ENCODE measurements at regions not wholly inside any gene's neighbourhood (a gene's known extent, or its start where the extent isn't known, plus 50 kb on each side); places are given as distances from the start of the nearest gene placed in this dataset.

DNA sequence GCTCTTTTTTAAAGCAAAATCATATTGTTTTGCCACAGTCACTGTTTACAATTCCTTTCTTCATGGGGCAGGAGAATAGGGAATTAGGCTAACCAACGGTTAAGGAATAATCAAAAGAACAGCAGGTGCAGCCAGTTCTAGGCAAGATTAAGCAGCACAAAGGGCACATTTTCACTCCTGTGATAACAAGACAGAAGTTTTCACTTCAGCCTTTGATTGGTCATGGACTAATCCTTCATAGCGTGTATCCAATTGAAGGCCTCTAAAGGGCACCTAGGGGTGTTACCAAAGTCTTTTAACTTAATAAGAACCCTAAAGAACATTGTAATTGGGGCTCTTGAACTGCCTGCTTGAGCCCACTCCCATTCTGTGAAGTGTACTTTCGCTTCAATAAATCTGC, 206.9 kb upstream of the AMIGO2 start:
- no peak for TF ChIP-seq TAF1 (IDR thresholded peaks at IDR 0.05; ENCODE audit: borderline replicate concordance, insufficient read depth, low read length)
- TF ChIP-seq FOXP2 (optimal IDR thresholded peaks at IDR 0.05; ENCODE audit: borderline replicate concordance, extremely low read depth, extremely low read length, insufficient read depth), result no peak
- TF ChIP-seq, protein P1, sequence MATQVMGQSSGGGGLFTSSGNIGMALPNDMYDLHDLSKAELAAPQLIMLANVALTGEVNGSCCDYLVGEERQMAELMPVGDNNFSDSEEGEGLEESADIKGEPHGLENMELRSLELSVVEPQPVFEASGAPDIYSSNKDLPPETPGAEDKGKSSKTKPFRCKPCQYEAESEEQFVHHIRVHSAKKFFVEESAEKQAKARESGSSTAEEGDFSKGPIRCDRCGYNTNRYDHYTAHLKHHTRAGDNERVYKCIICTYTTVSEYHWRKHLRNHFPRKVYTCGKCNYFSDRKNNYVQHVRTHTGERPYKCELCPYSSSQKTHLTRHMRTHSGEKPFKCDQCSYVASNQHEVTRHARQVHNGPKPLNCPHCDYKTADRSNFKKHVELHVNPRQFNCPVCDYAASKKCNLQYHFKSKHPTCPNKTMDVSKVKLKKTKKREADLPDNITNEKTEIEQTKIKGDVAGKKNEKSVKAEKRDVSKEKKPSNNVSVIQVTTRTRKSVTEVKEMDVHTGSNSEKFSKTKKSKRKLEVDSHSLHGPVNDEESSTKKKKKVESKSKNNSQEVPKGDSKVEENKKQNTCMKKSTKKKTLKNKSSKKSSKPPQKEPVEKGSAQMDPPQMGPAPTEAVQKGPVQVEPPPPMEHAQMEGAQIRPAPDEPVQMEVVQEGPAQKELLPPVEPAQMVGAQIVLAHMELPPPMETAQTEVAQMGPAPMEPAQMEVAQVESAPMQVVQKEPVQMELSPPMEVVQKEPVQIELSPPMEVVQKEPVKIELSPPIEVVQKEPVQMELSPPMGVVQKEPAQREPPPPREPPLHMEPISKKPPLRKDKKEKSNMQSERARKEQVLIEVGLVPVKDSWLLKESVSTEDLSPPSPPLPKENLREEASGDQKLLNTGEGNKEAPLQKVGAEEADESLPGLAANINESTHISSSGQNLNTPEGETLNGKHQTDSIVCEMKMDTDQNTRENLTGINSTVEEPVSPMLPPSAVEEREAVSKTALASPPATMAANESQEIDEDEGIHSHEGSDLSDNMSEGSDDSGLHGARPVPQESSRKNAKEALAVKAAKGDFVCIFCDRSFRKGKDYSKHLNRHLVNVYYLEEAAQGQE (IDR thresholded peaks at IDR 0.05; ENCODE audit: insufficient read depth in 1 of 2, low read depth in 2 of 2, low read length in 2 of 2), result no peak
